Spleen (tissue), 11 donors: ENCODE measurements at regions not wholly inside any gene's neighbourhood (a gene's known extent, or its start where the extent isn't known, plus 50 kb on each side); places are given as distances from the start of the nearest gene placed in this dataset.

ENCODE experiments used
- DNase-seq: peaks from one replicate; pipeline ENCODE4 v3.0.0-alpha.2; 2020
- H3K27ac ChIP-seq, 8 donors: fragments of 200-600 bp; sonication (generic) in 7 of 8; 1 replicate in 4 of 8; 2 replicates in 4 of 8; pipeline versions ENCODE4 v1.5.0 to v1.8.0; 2016 to 2021; ENCODE audit warnings: inconsistent platforms in 4 of 8, mild to moderate bottlenecking in 4 of 8, moderate library complexity in 1 of 8
- H3K27me3 ChIP-seq, 7 donors: fragments of 200-600 bp; sonication (generic) in 6 of 7; replicated peaks in 1 of 7; 1 replicate in 4 of 7; 2 replicates in 3 of 7; pipeline versions ENCODE4 v1.5.0 to v1.8.0; 2016 to 2021; ENCODE audit warnings: inconsistent platforms in 3 of 7, mild to moderate bottlenecking in 1 of 7
- H3K36me3 ChIP-seq, 6 donors: fragments of 200-600 bp; sonication (generic) in 5 of 6; 1 replicate in 4 of 6; 2 replicates in 2 of 6; pipeline versions ENCODE4 v1.5.0 to v1.8.0; 2016 to 2021; ENCODE audit warnings: inconsistent platforms in 2 of 6
- H3K4me1 ChIP-seq, 6 donors: fragments of 200-600 bp; sonication (generic) in 5 of 6; 1 replicate in 3 of 6; 2 replicates in 3 of 6; pipeline versions ENCODE4 v1.5.0 to v1.8.0; 2016 to 2021; ENCODE audit warnings: inconsistent platforms in 3 of 6
- H3K4me3 ChIP-seq, 8 donors: fragments of 200-600 bp; sonication (generic) in 7 of 8; 1 replicate in 4 of 8; 2 replicates in 4 of 8; pipeline versions ENCODE4 v1.5.0 to v1.8.0; 2016 to 2021; ENCODE audit warnings: inconsistent platforms in 4 of 8, mild to moderate bottlenecking in 4 of 8, moderate library complexity in 2 of 8
- H3K9me3 ChIP-seq, 8 donors: fragments of 200-600 bp; sonication (generic) in 7 of 8; 1 replicate in 4 of 8; 2 replicates in 4 of 8; pipeline versions ENCODE4 v1.5.0 to v1.8.0; 2016 to 2021; ENCODE audit warnings: inconsistent platforms in 4 of 8
- CTCF ChIP-seq, 11 experiments: fragments of 200-600 bp in 7 of 11; fragments of 450-650 bp in 4 of 11; sonication (generic) in 4 of 11; IDR thresholded peaks in 8 of 11; conservative IDR thresholded peaks in 3 of 11; 1 replicate in 7 of 11; 2 replicates in 4 of 11; pipeline versions ENCODE4 v1.4.0 to v1.8.0; 2016 to 2021; ENCODE audit warnings: antibody characterized with exemption in 11 of 11, inconsistent platforms in 4 of 11, mild to moderate bottlenecking in 1 of 11
- POLR2A ChIP-seq, 3 donors: fragments of 450-650 bp; IDR thresholded peaks; one replicate each; pipeline ENCODE4 v1.5.1; 2017; ENCODE audit warnings: antibody characterized with exemption in 3 of 3, mild to moderate bottlenecking in 1 of 3
- POLR2AphosphoS5 ChIP-seq, 3 donors: sonication (generic); formaldehyde crosslinking; IDR thresholded peaks; one replicate each; pipeline ENCODE4 v1.5.1; 2017; ENCODE audit warnings: antibody characterized with exemption in 3 of 3
- WGBS, 5 donors: extraction: QIAGEN DNeasy Blood & Tissue Kit in 3 of 5; methylation state at CpG; one replicate each; pipeline versions ENCODE4 v1.1.5 to v1.1.7; 2013 to 2018; 5-methylcytosine and 5-hydroxymethylcytosine counted together
- intact Hi-C: fragments of 100-400 bp; cut with DNase I; formaldehyde crosslinking; loops from one replicate; pipeline ENCODE4 v1.15.0; 2023; ENCODE audit warnings: low total_unique reads
- donor health status: healthy with polysubstance abuse.
- donor health status: DM: no; HTN: no; CAD: no; lungs with moderate emphysema.
- donor health status: DM: no; HTN: no; CAD: no.
- donor health status: Bipolar disorder and iron deficiency.
- donor health status: healthy.
- donor health status: DM: no; HTN: no; CAD: no.
- donor health status: DM: yes; HTN: yes; CAD: no.

GRCh38 chr5:99141534-99142128, 212.8 kb upstream of the CHD1 start:
- intact Hi-C loops: no loop called here
- no peak for TF ChIP-seq POLR2AphosphoS5 (IDR thresholded peaks at IDR 0.05)
- no peak for TF ChIP-seq POLR2A (IDR thresholded peaks at IDR 0.05)
- TF ChIP-seq CTCF (IDR thresholded peaks at IDR 0.05 in 8 of 11, conservative IDR thresholded peaks at IDR 0.05 in 3 of 11): no peak
- peaks cover 0 to 49% (median 21%) of the 10 kb centered on the region in 8 donors for H3K9me3 ChIP-seq
- H3K4me1 ChIP-seq: no peaks in the 10 kb centered on the region
- no peaks in the 10 kb centered on the region for H3K36me3 ChIP-seq
- WGBS, 5 donors: 60 to 96% (median 79%) methylated on average over 2 to 3 of the region's 3 CpGs
- no peaks in the 10 kb centered on the region for H3K27me3 ChIP-seq
- H3K27ac ChIP-seq: no peak overlapping the region
- no peak overlapping the region for H3K4me3 ChIP-seq
- no peak for DNase-seq

- Histone ChIP-seq H3K27me3 (no peaks in the 10 kb centered on the region), H3K4me3 (no peak overlapping the region), H3K36me3 (no peaks in the 10 kb centered on the region), H3K27ac (no peak overlapping the region), H3K4me1 (no peaks in the 10 kb centered on the region), H3K9me3 (peaks cover 0 to 25% (median 14%) of the 10 kb centered on the region in 8 donors)
- intact Hi-C loops: no loop called here
- DNase-seq: no peak
- 80 to 88% (median 83%) methylated on average over 10 of the region's 10 CpGs for WGBS, 5 donors
- TF ChIP-seq POLR2AphosphoS5 (IDR thresholded peaks at IDR 0.05) (no peak), CTCF (IDR thresholded peaks at IDR 0.05 in 8 of 11, conservative IDR thresholded peaks at IDR 0.05 in 3 of 11) (no peak), POLR2A (IDR thresholded peaks at IDR 0.05) (no peak)
Measured at GRCh38 chr5:99138911-99139310, 210.1 kb upstream of the CHD1 start.

- no peaks in the 10 kb centered on the region for H3K9me3 ChIP-seq
- no peaks in the 10 kb centered on the region for H3K36me3 ChIP-seq
- H3K4me1 ChIP-seq: peaks cover 0 to 10% (median 2%) of the 10 kb centered on the region in 6 donors
- no peak overlapping the region for H3K4me3 ChIP-seq
- H3K27me3 ChIP-seq: no peaks in the 10 kb centered on the region
- intact Hi-C loops: no loop called here
- no peak overlapping the region for H3K27ac ChIP-seq
- WGBS, 5 donors: 84 to 92% (median 90%) methylated on average over 4 of the region's 4 CpGs
- TF ChIP-seq CTCF (IDR thresholded peaks at IDR 0.05 in 8 of 11, conservative IDR thresholded peaks at IDR 0.05 in 3 of 11) (no peak), POLR2A (IDR thresholded peaks at IDR 0.05) (no peak), POLR2AphosphoS5 (IDR thresholded peaks at IDR 0.05) (no peak)
- DNase-seq: no peak
Measured at GRCh38 chr5:99133921-99134320, 205.1 kb upstream of the CHD1 start.

GRCh38 chr5:99129768-99130501, 201.1 kb upstream of the CHD1 start:
- Histone ChIP-seq H3K9me3 (no peaks in the 10 kb centered on the region), H3K4me3 (no peak overlapping the region), H3K4me1 (peaks cover 0 to 10% (median 2%) of the 10 kb centered on the region in 6 donors), H3K27ac (no peak overlapping the region), H3K36me3 (no peaks in the 10 kb centered on the region), H3K27me3 (no peaks in the 10 kb centered on the region)
- WGBS, 5 donors: 18 to 21% (median 19%) methylated on average over 6 of the region's 6 CpGs
- TF ChIP-seq POLR2AphosphoS5 (IDR thresholded peaks at IDR 0.05): no peak
- no peak for TF ChIP-seq CTCF (IDR thresholded peaks at IDR 0.05 in 8 of 11, conservative IDR thresholded peaks at IDR 0.05 in 3 of 11)
- no peak for TF ChIP-seq POLR2A (IDR thresholded peaks at IDR 0.05)
- intact Hi-C loops: no loop called here
- DNase-seq: no peak
